ENCODE measurements at regions not wholly inside any gene's neighbourhood (a gene's known extent, or its start where the extent isn't known, plus 50 kb on each side); places are given as distances from the start of the nearest gene placed in this dataset.
"Not testable (repeated sequence)": the region's sequence is repeated elsewhere in the genome, so short reads cannot be mapped to it uniquely, and the experiment has no call there.

DNA sequence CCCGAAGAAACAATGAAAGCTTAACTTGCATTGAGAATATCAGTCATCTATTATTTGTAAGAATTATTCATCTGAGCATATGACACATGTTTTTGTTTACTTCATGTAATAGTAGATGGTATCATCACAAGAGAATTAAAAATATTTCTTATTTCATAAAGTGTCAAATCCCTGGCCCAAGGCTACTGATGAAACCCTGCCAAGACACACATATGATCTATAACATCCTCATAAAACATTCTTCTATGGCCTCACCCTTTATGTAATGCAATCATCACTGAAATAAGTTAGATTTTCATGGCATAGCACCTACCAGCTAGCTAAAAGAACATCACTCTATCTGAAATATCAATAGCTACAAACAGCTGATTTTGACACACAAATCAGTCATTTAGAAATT lies 385.6 kb upstream of the PHF14 start:
- no peak for DNase-seq (ENCODE audit: low spot score)

GRCh38 chr7:10592604-10593003 lies 381.1 kb upstream of the PHF14 start:
- DNase-seq (ENCODE audit: low spot score), result no peak

- no peak for DNase-seq (ENCODE audit: low spot score)
Observed at GRCh38 chr7:10593080-10593479, 380.6 kb upstream of the PHF14 start.

DNA sequence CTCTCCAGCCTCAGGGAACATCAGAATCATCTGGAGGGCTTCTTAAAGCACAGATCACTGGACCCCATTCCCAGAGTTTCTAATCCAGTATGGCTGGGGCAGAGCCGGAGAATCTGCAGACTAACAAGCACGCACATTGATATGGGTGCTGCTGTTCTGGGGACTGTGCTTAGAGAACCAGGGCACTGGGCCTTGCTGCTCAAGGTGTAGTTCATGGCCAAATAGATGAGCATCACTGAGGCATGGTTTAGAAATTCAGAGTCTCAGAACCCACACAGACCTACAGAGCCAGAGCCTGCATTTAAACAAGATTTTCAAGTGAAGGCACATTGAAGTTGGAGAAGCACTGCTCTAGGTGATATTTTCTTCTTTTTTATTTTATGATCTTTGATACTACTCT lies 376.8 kb upstream of the PHF14 start:
- no peak for DNase-seq (ENCODE audit: low spot score)

DNA sequence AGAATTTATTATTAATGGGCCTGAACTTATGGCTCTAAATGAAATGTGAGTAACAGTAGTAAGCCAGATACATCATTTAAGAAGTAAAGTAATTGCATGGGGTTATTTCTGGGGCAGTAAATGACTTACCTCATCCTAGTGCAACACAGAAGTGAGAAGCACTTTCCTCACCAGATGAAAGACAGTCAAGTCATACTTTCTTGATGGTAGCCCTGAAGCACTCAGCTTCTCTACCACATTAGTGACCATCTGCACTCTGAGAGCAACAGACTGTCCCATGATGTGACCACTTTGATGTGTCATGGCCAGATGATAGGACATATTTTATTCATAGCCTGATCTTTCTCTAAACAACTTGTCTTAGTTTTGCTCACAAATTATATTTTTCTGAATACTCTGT lies 369.5 kb upstream of the PHF14 start:
- DNase-seq (ENCODE audit: low spot score), result no peak

DNA sequence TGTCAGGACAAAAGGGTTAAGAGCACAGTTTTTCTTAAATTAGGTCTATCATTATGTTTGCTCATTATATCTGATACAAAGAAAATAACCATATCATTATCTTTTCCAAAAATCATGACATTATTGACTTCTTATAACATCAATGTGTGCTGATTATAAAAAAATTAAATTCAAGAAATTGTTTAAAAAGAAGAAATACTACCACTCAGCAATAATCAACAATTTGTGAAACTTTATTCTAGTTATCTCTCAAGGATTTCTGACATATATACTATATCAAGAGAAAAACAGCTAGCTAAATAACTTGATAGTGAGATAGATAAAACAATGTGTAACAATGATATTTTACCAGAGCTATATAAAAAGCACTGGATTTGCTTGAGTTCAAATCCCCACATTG lies 360.7 kb upstream of the PHF14 start:
- DNase-seq (ENCODE audit: low spot score), result no peak

GRCh38 chr7:10618953-10619352 lies 354.7 kb upstream of the PHF14 start:
- DNase-seq (ENCODE audit: low spot score), result no peak

GRCh38 chr7:10632712-10633111 lies 341.0 kb upstream of the PHF14 start:
- no peak for DNase-seq (ENCODE audit: low spot score)

- DNase-seq (ENCODE audit: low spot score), result no peak
Observed at GRCh38 chr7:10634239-10634638, 339.4 kb upstream of the PHF14 start.

DNA sequence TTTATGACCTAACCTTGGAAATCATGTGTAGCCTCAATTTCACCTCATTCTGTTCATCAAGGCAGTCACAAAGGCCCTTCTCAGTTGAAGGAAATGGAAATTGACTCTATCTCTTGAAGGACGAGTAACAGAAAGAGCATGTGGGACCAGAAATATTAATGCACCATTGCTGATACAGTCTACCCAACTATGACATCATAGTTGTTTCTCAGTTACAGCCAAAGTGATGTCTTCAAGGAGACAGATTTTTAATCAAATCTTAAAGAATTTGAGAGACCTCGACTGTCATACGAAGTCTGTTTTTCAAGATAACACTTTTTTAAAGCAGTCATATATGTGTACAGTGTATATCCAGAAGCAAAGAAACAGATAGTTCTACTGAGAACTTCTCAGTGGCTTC lies 335.7 kb upstream of the PHF14 start:
- DNase-seq (ENCODE audit: low spot score), result no peak

GRCh38 chr7:10643545-10643944 lies 330.1 kb upstream of the PHF14 start:
- no peak for DNase-seq (ENCODE audit: low spot score)

DNA sequence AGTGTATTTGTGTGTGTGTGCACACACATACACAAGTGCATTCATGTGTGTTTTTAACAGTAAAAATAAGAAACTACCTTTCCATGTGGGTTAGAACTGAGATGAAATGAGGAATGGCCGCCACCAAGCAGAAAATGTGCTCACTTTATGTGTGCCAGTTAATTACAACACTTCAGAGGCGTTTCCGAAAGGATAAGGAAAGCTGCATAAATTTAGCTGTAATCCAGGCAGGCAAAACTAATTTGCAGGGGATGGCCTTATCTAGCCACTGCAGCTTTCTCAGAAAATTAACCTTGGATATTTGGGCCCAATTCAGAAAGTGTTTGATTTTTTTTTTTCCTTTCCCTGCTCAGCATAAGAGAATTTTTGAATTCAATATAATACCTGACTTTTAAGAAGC lies 328.8 kb upstream of the PHF14 start:
- DNase-seq (ENCODE audit: low spot score), result no peak

GRCh38 chr7:10646194-10646593 lies 327.5 kb upstream of the PHF14 start:
- no peak for DNase-seq (ENCODE audit: low spot score)

DNA sequence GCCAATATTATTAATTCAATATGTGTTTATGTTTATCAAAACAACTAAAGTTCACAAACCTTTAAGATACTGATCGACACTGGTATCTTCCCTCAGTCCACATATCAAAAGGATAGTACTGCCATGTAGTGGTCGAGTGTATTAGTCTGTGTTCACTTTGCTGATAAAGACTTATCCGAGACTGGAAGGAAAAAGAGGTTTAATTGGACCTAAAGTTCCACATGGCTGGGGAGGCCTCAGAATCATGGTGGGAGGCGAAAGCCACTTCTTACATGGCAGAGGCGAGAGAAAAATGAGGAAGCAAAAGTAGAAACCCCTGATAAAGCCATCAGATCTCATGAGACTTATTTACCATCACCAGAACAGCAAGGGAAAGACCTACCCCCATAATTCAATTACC lies 325.4 kb upstream of the PHF14 start:
- DNase-seq (ENCODE audit: low spot score), result no peak

DNA sequence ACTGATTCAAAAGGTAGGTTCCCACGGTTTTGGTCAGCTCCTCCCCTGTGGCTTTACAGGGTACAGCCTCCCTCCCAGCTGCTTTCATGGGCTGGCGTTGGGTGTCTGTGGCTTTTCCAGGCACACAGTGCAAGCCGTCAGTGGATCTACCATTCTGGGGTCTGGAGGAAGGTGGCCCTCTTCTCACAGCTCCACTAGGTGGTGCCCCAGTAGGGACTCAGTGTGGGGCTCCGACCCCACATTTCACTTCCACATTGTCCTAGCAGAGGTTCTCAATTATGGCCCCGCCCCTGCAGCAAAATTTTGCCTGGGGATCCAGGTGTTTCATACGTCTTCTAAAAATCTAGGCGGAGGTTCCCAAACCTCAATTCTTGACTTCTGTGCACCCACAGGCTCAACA lies 324.6 kb upstream of the PHF14 start:
- DNase-seq (ENCODE audit: low spot score), result not testable (repeated sequence)

GRCh38 chr7:10655031-10655430 lies 318.6 kb upstream of the PHF14 start:
- DNase-seq (ENCODE audit: low spot score), result no peak

- DNase-seq (ENCODE audit: low spot score), result no peak
Observed at GRCh38 chr7:10657201-10657600, 316.5 kb upstream of the PHF14 start.

- DNase-seq (ENCODE audit: low spot score), result no peak
Observed at GRCh38 chr7:10657837-10658236, 315.8 kb upstream of the PHF14 start.

DNA sequence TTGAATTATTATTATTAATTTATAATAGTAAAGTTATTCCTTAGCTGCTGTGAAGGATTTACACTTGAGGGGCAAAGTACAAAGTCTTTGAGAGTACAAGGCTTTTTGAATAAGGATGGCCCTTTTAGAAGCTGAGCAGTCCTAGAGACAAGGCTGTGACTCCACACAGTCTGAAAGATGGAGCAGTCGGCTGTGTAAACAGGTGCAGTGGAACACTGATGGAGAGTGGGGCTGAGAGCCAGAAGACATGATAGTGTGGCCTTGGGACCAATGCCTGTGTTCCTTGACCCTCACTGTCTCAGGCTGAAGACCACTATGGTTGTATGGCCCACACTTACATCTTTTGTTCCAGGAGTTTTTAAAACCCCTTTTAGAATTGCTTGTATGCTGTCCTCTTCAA lies 311.2 kb upstream of the PHF14 start:
- peak; percentile 80 for DNase-seq (ENCODE audit: low spot score)

GRCh38 chr7:10662982-10663884 lies 310.4 kb upstream of the PHF14 start:
- peak; percentile 96 for DNase-seq (ENCODE audit: low spot score)

DNA sequence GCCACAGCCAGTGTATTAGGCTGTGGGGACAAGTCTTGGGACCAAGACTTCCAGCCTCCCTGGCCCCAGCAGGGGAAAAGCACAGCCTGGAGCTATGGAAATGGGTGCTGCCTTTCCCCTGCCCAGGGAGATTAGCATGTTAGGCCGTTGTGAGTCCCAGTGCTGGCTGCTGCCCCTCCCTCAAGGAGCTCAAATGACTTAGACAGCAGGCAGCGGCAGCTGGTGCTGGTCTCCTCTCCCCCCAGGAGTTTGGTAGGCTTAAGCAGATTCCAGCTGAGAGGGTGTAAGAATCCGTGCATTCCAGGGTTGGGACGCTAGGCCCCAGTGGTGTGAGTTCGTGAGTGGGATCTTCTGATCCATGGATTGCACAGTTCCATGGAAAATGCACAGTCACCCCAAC lies 301.5 kb upstream of the PHF14 start:
- DNase-seq (ENCODE audit: low spot score), result no peak

DNA sequence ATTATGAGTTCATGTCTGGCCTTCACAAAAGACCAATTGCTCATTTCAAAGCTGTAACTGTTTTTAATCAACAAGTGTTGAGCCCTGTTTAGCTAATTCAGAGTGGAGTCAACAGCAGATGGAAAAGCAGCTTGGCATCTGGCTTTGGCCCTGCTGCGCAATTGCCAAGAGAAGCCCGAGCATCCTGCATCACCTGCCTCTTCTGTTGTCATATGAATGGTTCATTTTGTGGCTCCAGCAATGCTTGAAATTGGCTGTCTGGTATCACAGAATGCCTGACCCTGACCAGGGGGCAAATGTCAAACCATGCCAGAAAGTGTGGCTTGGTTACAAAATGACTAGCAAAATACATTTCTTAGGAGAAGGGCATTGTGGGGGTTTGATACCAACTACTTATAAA lies 296.5 kb upstream of the PHF14 start:
- peak; percentile 98 for DNase-seq (ENCODE audit: low spot score)

DNA sequence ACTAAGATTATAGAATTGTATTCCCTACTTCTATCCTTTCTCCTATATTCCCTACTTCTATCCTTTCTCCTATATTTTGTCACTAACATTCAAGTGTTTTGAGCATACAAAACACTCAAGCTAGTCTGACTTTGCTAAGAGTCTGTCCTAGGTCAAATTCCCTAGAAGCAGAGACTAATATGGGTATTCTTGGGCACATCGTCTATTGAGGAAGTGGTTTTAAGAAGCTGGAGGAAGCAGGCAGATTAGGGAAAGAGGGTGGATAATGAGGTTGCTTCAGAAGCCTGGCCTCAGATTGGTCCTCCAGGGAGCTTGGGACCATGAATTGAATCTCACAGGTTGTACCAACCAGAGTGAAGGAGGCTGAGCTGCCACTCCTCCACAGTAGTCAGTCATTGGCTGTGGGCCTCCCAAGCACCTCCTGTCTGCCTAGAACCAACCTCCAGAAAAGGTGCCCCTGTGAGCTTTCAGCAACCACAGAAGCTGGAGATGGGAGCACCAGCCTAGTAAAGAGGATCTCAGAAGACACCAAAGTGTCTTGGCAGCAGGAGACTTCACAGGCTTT lies 295.9 kb upstream of the PHF14 start:
- DNase-seq (ENCODE audit: low spot score), result peak; percentile 2

DNA sequence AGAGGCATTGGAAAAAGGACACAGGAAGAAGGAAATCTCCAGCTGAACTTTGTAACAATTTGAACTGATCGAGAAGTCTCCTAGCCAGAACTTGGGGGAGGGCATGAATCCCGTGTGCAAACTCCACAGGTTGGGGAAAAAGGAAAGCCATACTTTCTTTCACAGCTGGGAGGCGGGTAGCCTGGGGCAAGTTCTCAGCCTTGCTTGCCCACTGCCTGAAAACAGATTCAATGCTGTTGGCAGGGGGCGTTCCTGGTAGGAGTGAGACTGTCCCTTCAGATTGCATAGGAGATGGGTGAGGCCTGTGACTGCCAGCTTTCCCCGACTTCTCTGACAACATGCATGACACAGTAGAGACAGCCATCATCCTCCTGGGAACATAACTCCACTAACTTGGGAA lies 289.1 kb upstream of the PHF14 start:
- no peak for DNase-seq (ENCODE audit: low spot score)
